ENCODE measurements at regions not wholly inside any gene's neighbourhood (a gene's known extent, or its start where the extent isn't known, plus 50 kb on each side); places are given as distances from the start of the nearest gene placed in this dataset.

- Histone ChIP-seq H3K27me3 (no peaks in the 10 kb centered on the region), H3K4me3 (no peak overlapping the region), H3K36me3 (no peaks in the 10 kb centered on the region), H3K4me1 (peaks cover 6 to 14% (median 11%) of the 10 kb centered on the region in 4 donors), H3K27ac (peak overlapping the region in 2 of 4 donors; percentile 58 to 67), H3K9me3 (no peaks in the 10 kb centered on the region)
- peak in 1 of 2 donors; percentile 55 for ATAC-seq (ENCODE audit: low FRiP score in 2 of 2)
- peak in 1 of 2 donors; percentile 51 for DNase-seq
- TF ChIP-seq EP300 (IDR thresholded peaks at IDR 0.05) (no peak), CTCF (IDR thresholded peaks at IDR 0.05) (no peak), POLR2A (IDR thresholded peaks at IDR 0.05) (no peak), POLR2AphosphoS5 (IDR thresholded peaks at IDR 0.05) (no peak)
- 68 to 74% methylated on average over 3 of the region's 3 CpGs for WGBS, 2 donors
These were observed 58.9 kb downstream of the ARF6 start for GRCh38 chr14:49951691-49952345.

GRCh38 chr14:49953196-49953595 is 60.3 kb downstream of the ARF6 start:
- no peaks in the 10 kb centered on the region for H3K36me3 ChIP-seq
- DNase-seq = no peak
- TF ChIP-seq POLR2A (IDR thresholded peaks at IDR 0.05) (no peak), CTCF (IDR thresholded peaks at IDR 0.05) (no peak), POLR2AphosphoS5 (IDR thresholded peaks at IDR 0.05) (no peak), EP300 (IDR thresholded peaks at IDR 0.05) (no peak)
- no peak for ATAC-seq (ENCODE audit: low FRiP score in 2 of 2)
- peaks cover 0 to 13% (median 7%) of the 10 kb centered on the region in 4 donors for H3K4me1 ChIP-seq
- no peak overlapping the region for H3K27ac ChIP-seq
- H3K27me3 ChIP-seq = no peaks in the 10 kb centered on the region
- no peak overlapping the region for H3K4me3 ChIP-seq
- no peaks in the 10 kb centered on the region for H3K9me3 ChIP-seq

GRCh38 chr14:49954171-49954631 is 61.3 kb downstream of the ARF6 start:
- WGBS, 2 donors = 66 to 67% methylated on average over 2 of the region's 2 CpGs
- peak in 1 of 2 donors; percentile 42 for ATAC-seq (ENCODE audit: low FRiP score in 2 of 2)
- TF ChIP-seq EP300 (IDR thresholded peaks at IDR 0.05) = no peak

GRCh38 chr14:49955024-49955423 is 62.1 kb downstream of the ARF6 start:
- H3K4me3 ChIP-seq = no peak overlapping the region
- DNase-seq (no peak), ATAC-seq (ENCODE audit: low FRiP score in 2 of 2) (no peak)
- H3K36me3 ChIP-seq = no peaks in the 10 kb centered on the region
- H3K27me3 ChIP-seq = no peaks in the 10 kb centered on the region
- TF ChIP-seq EP300 (IDR thresholded peaks at IDR 0.05) (no peak), CTCF (IDR thresholded peaks at IDR 0.05) (no peak)
- H3K9me3 ChIP-seq = no peaks in the 10 kb centered on the region
- H3K27ac ChIP-seq = peak overlapping the region in 1 of 4 donors; percentile 51
- H3K4me1 ChIP-seq = peaks cover 0 to 13% (median 7%) of the 10 kb centered on the region in 4 donors

More at GRCh38 chr14:49954171-49954631, 61.3 kb downstream of the ARF6 start:
- no peaks in the 10 kb centered on the region for H3K27me3 ChIP-seq
- H3K9me3 ChIP-seq = no peaks in the 10 kb centered on the region
- no peaks in the 10 kb centered on the region for H3K36me3 ChIP-seq
- peak in 1 of 2 donors; percentile 55 for DNase-seq
- no peak overlapping the region for H3K4me3 ChIP-seq
- peaks cover 0 to 13% (median 7%) of the 10 kb centered on the region in 4 donors for H3K4me1 ChIP-seq
- H3K27ac ChIP-seq = peak overlapping the region in 1 of 4 donors; percentile 51

GRCh38 chr14:49957089-49957852 is 64.4 kb downstream of the ARF6 start:
- H3K4me1 ChIP-seq = peaks cover 0 to 4% (median 0%) of the 10 kb centered on the region in 4 donors
- 79 to 80% methylated on average over 7 of the region's 7 CpGs for WGBS, 2 donors
- H3K27ac ChIP-seq = no peak overlapping the region

More at GRCh38 chr14:49957089-49957852, 64.4 kb downstream of the ARF6 start:
- Histone ChIP-seq H3K4me3 (no peak overlapping the region), H3K27me3 (no peaks in the 10 kb centered on the region), H3K9me3 (no peaks in the 10 kb centered on the region), H3K36me3 (no peaks in the 10 kb centered on the region)
- DNase-seq (no peak), ATAC-seq (ENCODE audit: low FRiP score in 2 of 2) (no peak)
- TF ChIP-seq POLR2A (IDR thresholded peaks at IDR 0.05) = no peak
- no peak for TF ChIP-seq EP300 (IDR thresholded peaks at IDR 0.05)
- TF ChIP-seq POLR2AphosphoS5 (IDR thresholded peaks at IDR 0.05) = no peak
- TF ChIP-seq CTCF (IDR thresholded peaks at IDR 0.05) = no peak
